Muscle of leg (tissue), 3 donors: ENCODE measurements at regions not wholly inside any gene's neighbourhood (a gene's known extent, or its start where the extent isn't known, plus 50 kb on each side); places are given as distances from the start of the nearest gene placed in this dataset.

Source experiments
- DNase-seq: peaks from one replicate; pipeline ENCODE4 v3.0.0; 2013
- H3K27ac ChIP-seq: one replicate; pipeline ENCODE4 v1.5.1; 2013; ENCODE audit warnings: mild to moderate bottlenecking, low read length, control low read depth
- H3K27me3 ChIP-seq: one replicate; pipeline ENCODE4 v1.6.1; 2013; ENCODE audit warnings: low read length; ENCODE audit not compliant: control insufficient read depth, insufficient read depth
- H3K36me3 ChIP-seq: one replicate; pipeline ENCODE4 v1.6.1; 2013; ENCODE audit warnings: low read length; ENCODE audit not compliant: control insufficient read depth, insufficient read depth
- H3K4me1 ChIP-seq: one replicate; pipeline ENCODE4 v1.6.1; 2013; ENCODE audit warnings: low read length; ENCODE audit not compliant: control insufficient read depth, insufficient read depth
- H3K4me3 ChIP-seq: one replicate; pipeline ENCODE4 v1.5.1; 2013; ENCODE audit warnings: low read length, control low read depth
- H3K9me3 ChIP-seq: replicated peaks from 2 replicates; pipeline ENCODE4 v1.6.1; 2013; ENCODE audit warnings: low read depth, low read length; ENCODE audit not compliant: control insufficient read depth
- WGBS: methylation state at CpG from one replicate; pipeline ENCODE4 v1.1.5; 2013; ENCODE audit warnings: missing lambda C conversion rate; ENCODE audit not compliant: insufficient coverage; 5-methylcytosine and 5-hydroxymethylcytosine counted together

DNA sequence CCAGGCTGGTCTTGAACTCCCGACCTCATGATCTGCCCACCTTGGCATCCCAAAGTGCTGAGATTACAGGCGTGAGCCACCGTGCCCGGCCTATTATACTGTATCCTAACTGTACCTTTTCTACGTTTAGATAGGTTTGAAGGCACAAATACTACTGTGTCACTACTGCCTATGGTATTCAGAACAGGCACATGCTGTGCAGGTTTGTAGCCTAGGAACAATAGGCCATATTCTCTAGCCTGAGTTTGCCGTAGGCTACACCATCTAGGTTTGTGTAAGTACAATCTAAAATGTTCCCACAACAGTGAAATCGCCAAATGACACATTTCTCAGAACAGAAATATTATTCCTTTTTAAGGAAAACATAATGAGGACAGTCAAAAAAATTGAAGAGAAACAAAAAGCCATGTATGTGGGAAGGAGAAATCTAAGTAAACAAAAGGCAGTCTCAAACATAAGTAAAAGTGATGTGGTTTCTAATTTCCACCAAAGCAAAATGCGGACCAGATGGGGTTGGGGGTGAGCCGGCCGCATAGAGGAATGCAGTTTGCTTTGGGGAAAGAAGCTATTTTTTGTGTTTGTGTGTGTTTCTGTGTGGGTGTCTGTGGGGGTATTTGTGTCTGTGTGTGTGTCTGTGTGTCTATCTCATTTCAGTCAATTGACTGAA is 192.6 kb upstream of the SALL4 start:
- Histone ChIP-seq H3K4me1 (no peaks in the 10 kb centered on the region), H3K27me3 (no peaks in the 10 kb centered on the region), H3K9me3 (no peaks in the 10 kb centered on the region), H3K4me3 (no peak overlapping the region), H3K36me3 (no peaks in the 10 kb centered on the region), H3K27ac (no peak overlapping the region)
- 65% methylated on average over 8 of the region's 10 CpGs for WGBS
- peak; percentile 45 for DNase-seq

DNA sequence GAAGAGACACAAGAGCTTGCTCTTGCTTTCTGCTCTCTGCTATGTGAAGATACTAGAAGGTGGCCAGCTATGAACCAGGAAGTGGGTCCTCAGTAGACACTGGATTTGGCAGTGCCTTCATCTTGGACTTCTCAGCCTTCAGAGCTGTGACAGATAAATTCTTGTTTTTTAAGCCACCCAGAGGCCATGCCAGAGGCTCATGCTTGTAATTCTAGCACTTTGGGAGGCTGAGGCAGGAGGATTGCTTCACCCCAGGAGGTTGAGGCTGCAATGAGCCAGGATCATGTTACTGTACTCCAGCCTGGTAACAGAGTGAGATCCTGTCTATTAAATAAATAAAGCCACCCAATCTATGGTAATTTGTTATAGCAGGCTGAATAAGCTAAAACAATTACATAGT is 185.5 kb upstream of the SALL4 start:
- no peak for DNase-seq
- Histone ChIP-seq H3K27me3 (no peaks in the 10 kb centered on the region), H3K4me3 (no peak overlapping the region), H3K4me1 (no peaks in the 10 kb centered on the region), H3K9me3 (no peaks in the 10 kb centered on the region), H3K36me3 (no peaks in the 10 kb centered on the region), H3K27ac (no peak overlapping the region)

DNA sequence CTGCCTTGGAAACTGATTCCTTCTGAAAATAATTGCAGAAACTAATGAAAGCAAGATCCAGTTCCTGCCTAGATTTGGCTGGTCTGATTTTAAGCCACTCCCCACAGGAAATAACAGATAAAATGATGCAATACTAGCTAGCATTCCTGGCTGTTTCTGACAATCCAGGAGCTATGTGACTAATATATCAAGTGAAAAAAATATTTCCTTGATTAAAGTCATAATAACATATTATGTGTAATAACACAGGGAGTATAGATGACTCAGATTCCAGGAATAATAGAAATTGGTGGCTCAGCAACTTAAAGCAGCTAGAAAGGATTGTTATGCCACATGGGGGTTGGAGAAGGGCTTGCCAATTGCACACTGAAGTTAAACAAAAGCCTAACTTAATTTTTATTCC is 182.7 kb upstream of the SALL4 start:
- no peaks in the 10 kb centered on the region for H3K4me1 ChIP-seq
- peak overlapping the region; percentile 74 for H3K27ac ChIP-seq
- no peak overlapping the region for H3K4me3 ChIP-seq

DNA sequence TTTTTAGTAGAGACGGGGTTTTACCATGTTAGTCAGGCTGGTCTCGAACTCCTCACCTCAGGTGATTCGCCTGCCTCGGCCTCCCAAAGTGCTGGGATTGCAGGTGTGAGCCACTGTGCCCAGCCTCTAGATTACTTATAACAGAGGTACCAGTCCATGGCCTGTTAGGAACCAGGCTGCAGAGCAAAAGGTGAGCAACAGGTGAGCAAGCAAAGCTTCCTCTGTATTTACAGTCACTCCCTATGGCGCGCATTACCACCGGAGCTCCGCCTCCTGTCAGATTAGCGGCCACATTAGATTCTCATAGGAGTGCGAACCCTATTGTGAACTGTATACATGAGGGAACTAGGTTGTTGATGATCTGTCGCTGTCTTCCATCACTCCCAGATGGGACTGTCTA is 178.0 kb upstream of the SALL4 start:
- no peak for DNase-seq
- 88% methylated on average over 4 of the region's 11 CpGs for WGBS
- Histone ChIP-seq H3K36me3 (no peaks in the 10 kb centered on the region), H3K4me1 (no peaks in the 10 kb centered on the region), H3K4me3 (no peak overlapping the region), H3K9me3 (peaks cover 2% of the 10 kb centered on the region), H3K27ac (no peak overlapping the region), H3K27me3 (no peaks in the 10 kb centered on the region)

More for the DNA sequence above, 182.7 kb upstream of the SALL4 start:
- peak; percentile 94 for DNase-seq
- Histone ChIP-seq H3K27me3 (no peaks in the 10 kb centered on the region), H3K9me3 (no peaks in the 10 kb centered on the region), H3K36me3 (no peaks in the 10 kb centered on the region)

DNA sequence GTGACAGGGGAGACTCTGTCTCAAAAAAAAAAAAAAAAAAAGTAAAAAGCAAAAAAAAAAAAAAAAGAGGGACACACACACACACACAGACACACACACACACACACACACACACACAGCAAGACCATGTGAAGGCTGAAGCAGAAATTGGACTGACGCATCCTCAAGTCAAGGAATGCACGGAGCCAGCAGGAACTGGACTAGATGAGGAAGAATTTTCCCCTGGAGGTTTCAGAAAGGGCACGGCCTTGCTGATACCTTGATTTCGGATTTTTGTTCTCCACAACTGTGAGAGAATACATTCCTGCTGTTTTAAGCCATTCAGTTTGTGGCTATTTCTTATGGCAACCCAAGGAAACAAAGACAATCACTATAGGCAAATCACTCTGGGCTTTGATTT is 176.9 kb upstream of the SALL4 start:
- H3K9me3 ChIP-seq: peaks cover 2% of the 10 kb centered on the region
- DNase-seq: no peak
- H3K27ac ChIP-seq: no peak overlapping the region
- H3K36me3 ChIP-seq: no peaks in the 10 kb centered on the region
- no peaks in the 10 kb centered on the region for H3K27me3 ChIP-seq
- H3K4me1 ChIP-seq: no peaks in the 10 kb centered on the region
- no peak overlapping the region for H3K4me3 ChIP-seq
- WGBS: 74% methylated on average over 3 of the region's 4 CpGs

DNA sequence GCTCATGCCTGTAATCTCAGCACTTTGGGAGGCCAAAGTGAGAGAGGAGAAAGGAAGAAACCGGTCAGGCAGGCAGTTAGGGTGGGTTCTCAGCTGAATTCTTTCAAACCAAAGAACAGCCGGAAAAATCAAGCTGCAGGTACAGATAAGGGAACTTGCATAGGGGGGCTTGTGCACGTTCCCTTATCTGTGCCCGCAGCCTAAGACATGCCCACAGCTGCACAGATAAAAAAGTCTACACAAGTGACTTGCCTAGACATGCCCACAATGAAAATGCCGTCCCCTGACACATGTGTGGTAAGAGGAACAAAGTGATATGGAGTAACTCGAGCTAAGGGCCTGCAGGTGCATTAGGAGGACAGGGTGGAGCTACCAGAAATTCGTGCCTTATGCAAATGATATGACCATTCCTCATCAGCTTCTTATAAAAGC is 175.8 kb upstream of the SALL4 start:
- H3K4me1 ChIP-seq: no peaks in the 10 kb centered on the region
- no peak for DNase-seq
- H3K9me3 ChIP-seq: peaks cover 2% of the 10 kb centered on the region
- WGBS: 40% methylated on average over 1 of the region's 7 CpGs
- no peaks in the 10 kb centered on the region for H3K27me3 ChIP-seq
- no peak overlapping the region for H3K4me3 ChIP-seq
- H3K27ac ChIP-seq: no peak overlapping the region
- no peaks in the 10 kb centered on the region for H3K36me3 ChIP-seq

DNA sequence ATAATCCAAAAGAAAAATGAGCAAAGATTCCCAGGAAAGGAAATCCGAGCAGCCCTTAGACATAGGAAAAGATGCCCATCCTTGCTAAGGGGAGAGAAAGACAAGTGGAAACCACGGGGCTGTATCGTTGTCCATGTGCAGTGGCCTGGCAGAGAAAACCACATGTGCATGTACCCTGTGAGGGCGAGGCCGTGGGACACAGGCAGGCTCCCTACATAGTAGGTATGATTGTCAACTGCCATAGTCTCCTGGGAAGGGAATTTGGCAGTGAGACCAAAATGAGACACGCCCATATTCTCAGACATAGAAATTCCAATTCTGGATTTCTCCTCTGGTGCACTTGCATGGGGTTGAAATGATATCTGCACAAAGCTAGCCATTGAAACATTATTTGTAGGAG is 169.7 kb upstream of the SALL4 start:
- Histone ChIP-seq H3K4me3 (no peak overlapping the region), H3K36me3 (no peaks in the 10 kb centered on the region), H3K27me3 (no peaks in the 10 kb centered on the region), H3K9me3 (no peaks in the 10 kb centered on the region), H3K27ac (no peak overlapping the region), H3K4me1 (no peaks in the 10 kb centered on the region)
- no peak for DNase-seq
- WGBS: 60% methylated on average over 1 of the region's 6 CpGs

DNA sequence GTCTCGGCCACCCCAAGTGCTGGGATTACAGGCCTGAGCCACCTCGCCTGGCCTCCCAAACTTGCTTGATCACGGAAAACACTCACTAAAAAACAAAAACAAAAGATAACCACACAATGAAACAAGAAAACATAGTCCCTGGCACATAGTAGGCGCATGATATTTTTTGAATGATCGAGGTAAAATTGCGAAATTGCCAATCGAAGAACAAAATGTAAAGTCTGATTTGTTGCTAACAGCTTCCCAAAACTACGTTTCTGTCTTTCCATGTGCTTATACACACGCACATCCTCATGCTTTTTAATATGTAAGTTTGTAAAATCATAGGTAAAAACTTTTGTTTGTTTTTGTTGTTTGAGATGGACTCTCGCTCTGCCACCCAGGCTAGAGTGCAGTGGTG is 168.5 kb upstream of the SALL4 start:
- H3K27me3 ChIP-seq: no peaks in the 10 kb centered on the region
- 93% methylated on average over 2 of the region's 10 CpGs for WGBS
- no peaks in the 10 kb centered on the region for H3K9me3 ChIP-seq
- DNase-seq: no peak
- no peaks in the 10 kb centered on the region for H3K4me1 ChIP-seq
- H3K36me3 ChIP-seq: no peaks in the 10 kb centered on the region
- H3K27ac ChIP-seq: no peak overlapping the region
- H3K4me3 ChIP-seq: no peak overlapping the region

DNA sequence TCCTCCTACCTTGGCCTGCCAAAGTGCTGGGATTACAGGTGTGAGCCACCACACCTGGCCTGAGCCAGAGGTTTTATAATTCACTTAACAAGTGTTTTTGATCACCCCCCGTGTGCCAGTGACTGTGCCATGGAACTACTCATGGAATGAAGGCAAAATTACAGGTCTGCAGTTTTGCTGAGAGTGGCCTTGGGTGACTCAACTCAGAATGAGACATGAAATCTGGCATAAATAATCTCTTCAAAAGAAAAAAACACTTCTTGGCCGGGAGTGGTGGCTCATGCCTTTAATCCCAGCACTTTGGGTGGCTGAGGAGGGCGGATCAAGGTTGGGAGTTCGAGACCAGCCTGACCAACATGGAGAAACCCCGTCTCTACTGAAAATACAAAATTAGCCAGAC is 166.9 kb upstream of the SALL4 start:
- Histone ChIP-seq H3K4me1 (no peaks in the 10 kb centered on the region), H3K4me3 (no peak overlapping the region), H3K27me3 (no peaks in the 10 kb centered on the region), H3K27ac (no peak overlapping the region), H3K9me3 (no peaks in the 10 kb centered on the region), H3K36me3 (no peaks in the 10 kb centered on the region)
- no peak for DNase-seq
- WGBS: 100% methylated on average over 3 of the region's 5 CpGs

DNA sequence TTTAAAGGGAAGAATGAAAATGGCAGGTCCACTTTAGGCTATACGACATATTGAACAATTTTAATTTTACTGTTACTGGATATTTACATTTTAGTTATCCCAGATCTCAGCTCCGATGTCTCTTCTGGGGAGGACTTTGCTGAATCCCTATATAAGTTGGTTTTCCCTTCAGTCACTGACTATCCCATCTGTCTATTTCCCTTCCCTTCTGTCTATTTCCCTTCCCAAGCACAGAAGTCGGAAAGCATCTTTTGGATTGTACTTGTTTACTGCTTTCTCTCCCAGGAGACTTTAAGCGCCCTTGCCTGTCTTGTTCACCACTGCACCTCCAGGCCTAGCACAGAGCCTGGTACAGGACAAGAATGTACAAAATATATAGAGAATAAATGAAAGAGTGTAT is 165.8 kb upstream of the SALL4 start:
- no peaks in the 10 kb centered on the region for H3K36me3 ChIP-seq
- H3K4me1 ChIP-seq: no peaks in the 10 kb centered on the region
- no peaks in the 10 kb centered on the region for H3K27me3 ChIP-seq
- H3K4me3 ChIP-seq: no peak overlapping the region
- DNase-seq: no peak
- H3K9me3 ChIP-seq: no peaks in the 10 kb centered on the region
- no peak overlapping the region for H3K27ac ChIP-seq
- WGBS: no CpG with 5 or more reads among the region's 4 CpGs

DNA sequence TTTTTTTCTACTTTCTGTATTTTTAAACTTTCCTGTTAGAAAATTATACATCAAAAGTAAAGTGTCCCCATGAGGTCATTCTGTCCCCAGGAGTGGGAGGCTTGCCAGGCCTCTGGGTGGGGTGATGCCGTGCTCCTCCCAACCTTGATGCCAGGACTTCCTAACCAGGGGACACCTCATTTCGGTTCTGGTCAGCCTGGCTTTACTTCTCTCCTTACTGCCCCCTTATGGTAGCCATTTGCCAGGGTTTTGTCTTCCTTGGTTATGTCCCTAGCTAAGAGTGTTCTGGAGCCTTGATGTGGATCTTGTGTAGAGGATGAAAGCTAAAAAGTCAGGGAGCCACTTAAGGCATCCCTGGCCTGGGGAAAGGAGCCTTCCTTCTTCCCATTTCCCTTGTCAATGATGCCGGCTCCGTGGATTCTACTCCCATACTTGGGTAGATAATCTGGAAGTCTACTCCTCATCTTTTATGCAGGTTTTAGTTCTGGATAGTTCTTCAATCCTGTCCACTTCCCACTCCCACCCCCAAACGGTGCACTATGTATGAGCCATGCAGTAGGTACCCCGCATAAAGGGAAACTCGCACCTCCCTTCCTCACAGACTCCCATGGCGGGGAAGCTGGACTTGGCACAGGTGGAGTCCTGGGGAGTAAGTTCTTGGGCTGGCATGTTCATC is 164.1 kb upstream of the SALL4 start:
- Histone ChIP-seq H3K4me3 (no peak overlapping the region), H3K9me3 (no peaks in the 10 kb centered on the region), H3K4me1 (no peaks in the 10 kb centered on the region), H3K27ac (no peak overlapping the region), H3K27me3 (peaks cover 2% of the 10 kb centered on the region), H3K36me3 (no peaks in the 10 kb centered on the region)
- DNase-seq: peak; percentile 59
- WGBS: 13% methylated on average over 1 of the region's 8 CpGs
